Colonic mucosa (tissue), 4 donors: ENCODE measurements at regions not wholly inside any gene's neighbourhood (a gene's known extent, or its start where the extent isn't known, plus 50 kb on each side); places are given as distances from the start of the nearest gene placed in this dataset.

Experiments used
- DNase-seq: peaks from one replicate; pipeline ENCODE4 v3.0.0-alpha.2; 2020
- H3K27ac ChIP-seq: fragments of 200-600 bp; one replicate; pipeline ENCODE4 v1.8.0; 2021
- H3K27me3 ChIP-seq: fragments of 200-600 bp; one replicate; pipeline ENCODE4 v1.8.0; 2021
- H3K36me3 ChIP-seq: fragments of 200-600 bp; one replicate; pipeline ENCODE4 v1.8.0; 2021
- H3K4me1 ChIP-seq: fragments of 200-600 bp; one replicate; pipeline ENCODE4 v1.8.0; 2021; ENCODE audit warnings: mild to moderate bottlenecking
- H3K4me3 ChIP-seq: fragments of 200-600 bp; one replicate; pipeline ENCODE4 v1.8.0; 2021
- H3K9ac ChIP-seq, 2 donors: one replicate each; pipeline ENCODE4 v1.7.0; 2013; ENCODE audit warnings: control low read depth in 2 of 2, low read depth in 2 of 2, low read length in 2 of 2
- H3K9me3 ChIP-seq: fragments of 200-600 bp; one replicate; pipeline ENCODE4 v1.8.0; 2021
- intact Hi-C: fragments of 100-400 bp; cut with DNase I; formaldehyde crosslinking; loops from one replicate; pipeline ENCODE4 v1.14.1; 2022
- TF ChIP-seq, protein P1 (sequence below): fragments of 200-600 bp; IDR thresholded peaks from one replicate; pipeline ENCODE4 v1.8.0; 2022; ENCODE audit warnings: antibody characterized with exemption, mild to moderate bottlenecking
- donor health status: healthy.
- donor health status: DM: no; HTN: no; CAD: no.
- donor health status: DM: no; HTN: no; CAD: no.

- Histone ChIP-seq H3K27me3 (no peaks in the 10 kb centered on the region), H3K27ac (no peak overlapping the region), H3K36me3 (no peaks in the 10 kb centered on the region), H3K9me3 (no peaks in the 10 kb centered on the region), H3K9ac (no peak overlapping the region), H3K4me1 (no peaks in the 10 kb centered on the region), H3K4me3 (no peak overlapping the region)
- no peak for DNase-seq
- intact Hi-C loops = no loop called here
- TF ChIP-seq, protein P1, sequence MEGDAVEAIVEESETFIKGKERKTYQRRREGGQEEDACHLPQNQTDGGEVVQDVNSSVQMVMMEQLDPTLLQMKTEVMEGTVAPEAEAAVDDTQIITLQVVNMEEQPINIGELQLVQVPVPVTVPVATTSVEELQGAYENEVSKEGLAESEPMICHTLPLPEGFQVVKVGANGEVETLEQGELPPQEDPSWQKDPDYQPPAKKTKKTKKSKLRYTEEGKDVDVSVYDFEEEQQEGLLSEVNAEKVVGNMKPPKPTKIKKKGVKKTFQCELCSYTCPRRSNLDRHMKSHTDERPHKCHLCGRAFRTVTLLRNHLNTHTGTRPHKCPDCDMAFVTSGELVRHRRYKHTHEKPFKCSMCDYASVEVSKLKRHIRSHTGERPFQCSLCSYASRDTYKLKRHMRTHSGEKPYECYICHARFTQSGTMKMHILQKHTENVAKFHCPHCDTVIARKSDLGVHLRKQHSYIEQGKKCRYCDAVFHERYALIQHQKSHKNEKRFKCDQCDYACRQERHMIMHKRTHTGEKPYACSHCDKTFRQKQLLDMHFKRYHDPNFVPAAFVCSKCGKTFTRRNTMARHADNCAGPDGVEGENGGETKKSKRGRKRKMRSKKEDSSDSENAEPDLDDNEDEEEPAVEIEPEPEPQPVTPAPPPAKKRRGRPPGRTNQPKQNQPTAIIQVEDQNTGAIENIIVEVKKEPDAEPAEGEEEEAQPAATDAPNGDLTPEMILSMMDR = no peak
Observed at GRCh38 chr18:13982126-13982525, 66.8 kb upstream of the MC2R start.

- Histone ChIP-seq H3K4me3 (no peak overlapping the region), H3K4me1 (no peaks in the 10 kb centered on the region), H3K9me3 (no peaks in the 10 kb centered on the region), H3K27ac (no peak overlapping the region), H3K36me3 (no peaks in the 10 kb centered on the region), H3K9ac (no peak overlapping the region), H3K27me3 (no peaks in the 10 kb centered on the region)
- intact Hi-C loops = no loop called here
- TF ChIP-seq, protein P1 = no peak
- no peak for DNase-seq
Observed at GRCh38 chr18:13973061-13973575, 57.8 kb upstream of the MC2R start.
